OCI-LY1 (cell line): ENCODE measurements at regions not wholly inside any gene's neighbourhood (a gene's known extent, or its start where the extent isn't known, plus 50 kb on each side); places are given as distances from the start of the nearest gene placed in this dataset.

Experiments
- H2AFZ ChIP-seq: fragments of 200-600 bp; sonication (generic), shearing (Covaris generic); 2 replicates; pipeline ENCODE4 v1.6.0; 2014; ENCODE audit warnings: antibody characterized with exemption, mild to moderate bottlenecking, low read length
- H3F3A ChIP-seq: fragments of 200-600 bp; sonication (generic), shearing (Covaris generic); 2 replicates; pipeline ENCODE4 v1.6.0; 2014; ENCODE audit warnings: mild to moderate bottlenecking, antibody characterized with exemption, low read length, moderate library complexity; ENCODE audit not compliant: insufficient read depth
- H3K27ac ChIP-seq: fragments of 200-600 bp; sonication (generic); 2 replicates; pipeline ENCODE4 v1.5.1; 2014; ENCODE audit warnings: low read length, mixed run types, mild to moderate bottlenecking, low read depth; ENCODE audit not compliant: poor library complexity, severe bottlenecking
- H3K27me3 ChIP-seq: fragments of 200-600 bp; sonication (generic); 2 replicates; pipeline ENCODE4 v1.6.0; 2014; ENCODE audit warnings: antibody characterized with exemption, mild to moderate bottlenecking, low read length, moderate library complexity; ENCODE audit not compliant: insufficient read depth
- H3K36me3 ChIP-seq: fragments of 200-600 bp; sonication (generic); 2 replicates; pipeline ENCODE4 v1.6.1; 2014; ENCODE audit warnings: mild to moderate bottlenecking, antibody characterized with exemption, low read length, moderate library complexity, mixed read lengths; ENCODE audit not compliant: insufficient read depth
- H3K4me1 ChIP-seq: fragments of 200-600 bp; sonication (generic); 2 replicates; pipeline ENCODE4 v1.5.1; 2014; ENCODE audit warnings: mild to moderate bottlenecking, low read length, moderate library complexity; ENCODE audit not compliant: insufficient read depth, severe bottlenecking
- H3K4me2 ChIP-seq: fragments of 200-600 bp; sonication (generic), shearing (Covaris generic); 2 replicates; pipeline ENCODE4 v1.6.1; 2014; ENCODE audit warnings: low read length
- H3K4me3 ChIP-seq: fragments of 200-600 bp; sonication (generic); 2 replicates; pipeline ENCODE4 v1.5.1; 2014; ENCODE audit warnings: low read length, low read depth, mild to moderate bottlenecking, mixed read lengths; ENCODE audit not compliant: poor library complexity, severe bottlenecking
- H3K79me2 ChIP-seq: fragments of 200-600 bp; shearing (Covaris generic); 2 replicates; pipeline ENCODE4 v1.6.1; 2016; ENCODE audit warnings: mixed run types, low read length, mixed read lengths; ENCODE audit not compliant: insufficient read depth
- H3K9ac ChIP-seq: fragments of 200-600 bp; sonication (generic), shearing (Covaris generic); 2 replicates; pipeline ENCODE4 v1.6.1; 2014; ENCODE audit warnings: mild to moderate bottlenecking, low read length, mixed read lengths
- H3K9me2 ChIP-seq: fragments of 200-600 bp; sonication (generic), shearing (Covaris generic); 2 replicates; pipeline ENCODE4 v1.6.1; 2014; ENCODE audit warnings: low read depth, mild to moderate bottlenecking, low read length, mixed read lengths
- H3K9me3 ChIP-seq: fragments of 200-600 bp; shearing (Covaris generic); 2 replicates; pipeline ENCODE4 v1.6.1; 2014; ENCODE audit warnings: low read length, mixed read lengths
- H4K20me1 ChIP-seq: fragments of 200-600 bp; sonication (generic), shearing (Covaris generic); 2 replicates; pipeline ENCODE4 v1.6.0; 2016; ENCODE audit warnings: mild to moderate bottlenecking, low read length; ENCODE audit not compliant: insufficient read depth
- EZH2 ChIP-seq: fragments of 200-600 bp; sonication (generic), shearing (Covaris generic); IDR thresholded peaks from 2 replicates; pipeline ENCODE4 v1.8.0; 2017; ENCODE audit warnings: borderline replicate concordance, mixed run types, mild to moderate bottlenecking, antibody characterized with exemption, low read length, moderate library complexity, mixed read lengths
- TF ChIP-seq, protein P1 (sequence below): fragments of 200-600 bp; sonication (generic), shearing (Covaris generic); IDR thresholded peaks from 2 replicates; pipeline ENCODE4 v1.5.1; 2017; ENCODE audit warnings: mild to moderate bottlenecking, antibody characterized with exemption, low read length, moderate library complexity, mixed read lengths

DNA sequence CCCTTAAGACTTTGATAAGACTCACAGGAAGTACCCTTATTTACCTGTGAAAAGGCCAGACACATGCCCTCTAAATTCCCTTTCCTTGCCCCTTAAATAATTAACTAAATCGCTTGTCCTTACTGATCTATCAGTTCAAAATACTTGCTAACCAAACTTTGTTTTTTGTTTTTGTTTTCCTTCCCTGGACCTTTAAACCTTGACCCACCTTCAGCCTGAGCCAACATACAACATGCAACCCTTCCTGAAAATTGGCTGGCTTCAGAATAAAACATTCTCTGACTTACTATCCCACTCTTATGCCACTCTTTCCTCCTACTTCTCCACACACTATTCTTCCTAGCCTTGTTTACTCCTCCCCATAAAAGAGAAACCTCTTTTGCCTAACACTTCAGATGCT, 448.1 kb upstream of the TRAM1L1 start:
- Histone ChIP-seq H2AFZ (no peak overlapping the region), H3K27ac (no peak overlapping the region), H3K4me1 (no peaks in the 10 kb centered on the region), H3K4me2 (no peak overlapping the region), H3K9me3 (no peaks in the 10 kb centered on the region), H3K4me3 (no peak overlapping the region), H3K9me2 (no peaks in the 10 kb centered on the region), H3K27me3 (no peaks in the 10 kb centered on the region), H4K20me1 (no peaks in the 10 kb centered on the region), H3K36me3 (no peaks in the 10 kb centered on the region), H3F3A (no peaks in the 10 kb centered on the region), H3K79me2 (no peaks in the 10 kb centered on the region), H3K9ac (no peak overlapping the region)
- TF ChIP-seq EZH2 = no peak
- TF ChIP-seq, protein P1, sequence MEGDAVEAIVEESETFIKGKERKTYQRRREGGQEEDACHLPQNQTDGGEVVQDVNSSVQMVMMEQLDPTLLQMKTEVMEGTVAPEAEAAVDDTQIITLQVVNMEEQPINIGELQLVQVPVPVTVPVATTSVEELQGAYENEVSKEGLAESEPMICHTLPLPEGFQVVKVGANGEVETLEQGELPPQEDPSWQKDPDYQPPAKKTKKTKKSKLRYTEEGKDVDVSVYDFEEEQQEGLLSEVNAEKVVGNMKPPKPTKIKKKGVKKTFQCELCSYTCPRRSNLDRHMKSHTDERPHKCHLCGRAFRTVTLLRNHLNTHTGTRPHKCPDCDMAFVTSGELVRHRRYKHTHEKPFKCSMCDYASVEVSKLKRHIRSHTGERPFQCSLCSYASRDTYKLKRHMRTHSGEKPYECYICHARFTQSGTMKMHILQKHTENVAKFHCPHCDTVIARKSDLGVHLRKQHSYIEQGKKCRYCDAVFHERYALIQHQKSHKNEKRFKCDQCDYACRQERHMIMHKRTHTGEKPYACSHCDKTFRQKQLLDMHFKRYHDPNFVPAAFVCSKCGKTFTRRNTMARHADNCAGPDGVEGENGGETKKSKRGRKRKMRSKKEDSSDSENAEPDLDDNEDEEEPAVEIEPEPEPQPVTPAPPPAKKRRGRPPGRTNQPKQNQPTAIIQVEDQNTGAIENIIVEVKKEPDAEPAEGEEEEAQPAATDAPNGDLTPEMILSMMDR = no peak

DNA sequence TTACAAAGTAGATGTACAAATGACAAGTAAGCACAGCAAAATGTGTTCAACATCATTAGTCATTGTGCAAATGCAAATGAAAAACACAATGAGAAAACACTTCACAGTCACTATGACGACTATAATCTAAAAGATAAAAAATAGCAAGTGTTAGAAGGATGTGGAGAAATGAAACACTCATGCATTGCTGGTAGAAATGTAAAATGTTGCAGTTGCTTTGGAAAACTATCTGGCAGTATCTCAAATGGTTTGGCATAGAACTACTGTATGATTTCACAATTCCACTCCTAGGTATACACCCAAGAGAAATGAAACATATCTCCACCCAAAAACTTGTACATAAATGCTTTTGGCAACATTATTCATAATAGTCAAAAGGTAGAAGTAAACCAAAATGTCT, 459.7 kb upstream of the TRAM1L1 start:
- H3K4me1 ChIP-seq = no peaks in the 10 kb centered on the region
- H3K4me2 ChIP-seq = no peak overlapping the region
- H3K27ac ChIP-seq = no peak overlapping the region
- H3K4me3 ChIP-seq = no peak overlapping the region
- H2AFZ ChIP-seq = no peak overlapping the region
- no peak for TF ChIP-seq EZH2
- TF ChIP-seq, protein P1 = no peak
- no peaks in the 10 kb centered on the region for H3K79me2 ChIP-seq
- no peaks in the 10 kb centered on the region for H3K27me3 ChIP-seq
- no peak overlapping the region for H3K9ac ChIP-seq
- H4K20me1 ChIP-seq = no peaks in the 10 kb centered on the region
- H3K36me3 ChIP-seq = no peaks in the 10 kb centered on the region
- H3F3A ChIP-seq = no peaks in the 10 kb centered on the region
- H3K9me2 ChIP-seq = no peaks in the 10 kb centered on the region
- no peaks in the 10 kb centered on the region for H3K9me3 ChIP-seq

DNA sequence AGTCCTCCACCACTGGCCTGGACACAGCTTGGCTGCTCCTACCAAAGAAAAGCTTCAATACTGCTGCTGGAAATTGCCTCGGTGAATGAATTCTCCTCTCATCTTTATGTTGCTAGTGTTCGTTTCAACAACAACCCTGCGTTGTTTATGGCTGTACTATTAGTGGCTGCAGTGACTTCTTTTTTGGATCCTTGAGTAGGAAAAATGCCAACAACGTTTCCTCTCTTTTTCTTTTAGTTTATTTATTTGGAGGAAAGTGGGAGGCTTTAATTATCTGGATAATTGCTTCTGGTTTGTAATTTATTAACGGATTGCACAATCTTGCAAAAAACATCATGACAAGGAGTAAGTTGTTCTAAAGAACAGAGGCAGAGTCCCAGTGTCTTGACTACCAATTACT, 464.1 kb upstream of the TRAM1L1 start:
- no peak overlapping the region for H3K9ac ChIP-seq
- H3F3A ChIP-seq = no peaks in the 10 kb centered on the region
- no peaks in the 10 kb centered on the region for H3K36me3 ChIP-seq
- no peaks in the 10 kb centered on the region for H3K9me3 ChIP-seq
- H4K20me1 ChIP-seq = no peaks in the 10 kb centered on the region
- H3K79me2 ChIP-seq = no peaks in the 10 kb centered on the region
- no peak overlapping the region for H3K4me2 ChIP-seq
- H3K27ac ChIP-seq = no peak overlapping the region
- H3K9me2 ChIP-seq = no peaks in the 10 kb centered on the region
- H2AFZ ChIP-seq = no peak overlapping the region
- no peak overlapping the region for H3K4me3 ChIP-seq
- TF ChIP-seq EZH2 = no peak
- TF ChIP-seq, protein P1 = no peak
- H3K4me1 ChIP-seq = no peaks in the 10 kb centered on the region
- no peaks in the 10 kb centered on the region for H3K27me3 ChIP-seq
